HG02798 (cell line): ENCODE measurements at regions not wholly inside any gene's neighbourhood (a gene's known extent, or its start where the extent isn't known, plus 50 kb on each side); places are given as distances from the start of the nearest gene placed in this dataset.

ENCODE experiments used
- ATAC-seq: cut with Tn5 transposase; IDR thresholded peaks from one replicate; pipeline ENCODE4 v1.9.1; 2021; ENCODE audit warnings: mild to moderate bottlenecking; ENCODE audit not compliant: unreplicated experiment, poor library complexity

DNA sequence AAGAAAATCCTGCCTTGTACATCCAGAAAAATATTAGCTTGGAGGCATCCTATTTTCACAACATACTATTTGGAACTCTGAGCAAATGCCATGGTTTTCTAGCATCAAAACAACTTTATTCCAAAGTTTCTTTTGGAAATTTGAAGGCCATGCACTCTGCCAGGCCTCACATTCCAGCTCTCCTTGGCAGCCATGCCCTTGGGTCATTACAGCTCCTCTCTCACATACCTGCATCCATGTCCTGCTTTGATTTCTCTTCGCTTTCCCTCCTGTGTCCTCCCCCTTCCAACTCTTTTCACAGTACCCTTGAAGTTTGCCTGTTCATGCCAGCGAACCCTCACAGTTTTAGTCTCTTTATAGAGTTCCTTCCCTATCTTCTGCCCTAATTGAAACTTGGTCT, 70.9 kb upstream of the TPRG1 start:
- no peak for ATAC-seq

DNA sequence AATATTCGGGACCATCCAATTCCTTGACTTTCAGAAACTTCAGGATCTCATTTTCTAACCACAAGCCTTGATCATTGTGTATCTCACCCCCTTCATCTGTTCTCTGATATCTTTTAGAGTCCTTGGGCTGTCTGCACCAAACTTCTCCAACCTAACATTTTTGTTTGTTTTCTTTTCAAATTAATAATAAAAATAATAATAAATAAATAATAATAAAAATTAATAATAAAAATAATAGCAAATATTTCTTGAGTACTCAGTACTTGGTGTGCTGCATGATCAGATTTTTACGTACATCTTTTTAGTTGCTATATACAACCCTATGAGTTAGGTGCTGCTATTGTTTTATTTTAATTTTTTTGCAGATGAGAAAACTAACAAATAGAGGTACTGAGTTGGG, 70.2 kb upstream of the TPRG1 start:
- no peak for ATAC-seq

DNA sequence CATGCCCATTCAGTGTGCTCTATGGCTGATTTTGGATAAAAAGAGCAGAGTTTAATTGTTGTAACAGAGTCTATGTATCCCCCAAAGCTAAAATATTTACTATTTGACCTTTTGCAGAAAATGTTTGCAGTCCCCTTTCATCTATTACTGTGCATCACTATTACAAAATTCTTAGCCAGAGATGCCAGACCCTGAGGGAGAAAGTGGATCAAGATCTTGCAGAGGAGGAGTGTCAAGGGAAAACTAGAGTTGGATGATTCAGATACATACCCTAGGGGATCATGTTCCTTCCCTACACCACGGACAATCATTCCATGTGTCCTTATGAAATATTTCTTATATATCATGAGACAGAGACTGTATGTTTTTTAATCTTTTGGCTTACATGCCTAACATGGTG, 68.6 kb upstream of the TPRG1 start:
- ATAC-seq: no peak

DNA sequence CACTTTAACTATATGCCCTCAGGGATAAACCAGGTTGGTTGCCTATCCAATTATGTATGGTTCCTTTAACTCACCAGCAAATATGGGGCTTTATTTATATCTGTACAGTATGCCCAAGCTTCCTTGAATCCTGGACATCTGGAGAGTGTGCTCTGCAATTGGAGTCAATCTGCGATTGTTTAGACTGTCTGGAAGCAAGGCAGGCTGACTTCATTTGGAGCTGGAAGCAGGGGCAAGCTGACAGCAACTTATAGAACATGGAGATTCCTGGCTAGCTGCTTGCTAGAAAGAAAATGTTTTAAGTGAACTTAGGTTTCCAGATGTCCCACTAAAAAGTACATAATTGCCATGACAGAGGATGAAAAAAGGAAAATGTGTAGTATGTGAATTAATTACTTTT, 63.7 kb upstream of the TPRG1 start:
- ATAC-seq: no peak

DNA sequence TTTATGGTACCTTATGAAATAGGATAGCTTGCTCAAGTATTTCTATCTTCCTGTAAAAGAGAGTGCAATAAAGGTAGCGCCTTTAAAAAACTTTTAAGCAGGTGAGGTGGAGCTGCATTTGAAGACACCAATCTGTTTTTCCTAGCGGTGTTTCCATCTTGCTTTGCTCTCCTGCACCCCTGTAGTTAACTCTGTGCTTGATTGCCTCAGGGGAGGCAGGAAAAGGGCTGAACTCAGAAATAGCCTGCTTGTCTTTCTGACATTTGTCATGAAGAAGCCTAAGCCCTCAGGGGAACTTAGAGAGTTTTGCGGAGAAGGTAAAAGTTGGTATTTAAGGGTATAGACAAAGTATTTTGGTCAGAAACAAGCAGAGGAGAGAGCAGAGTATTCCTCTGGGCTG, 63.0 kb upstream of the TPRG1 start:
- no peak for ATAC-seq

DNA sequence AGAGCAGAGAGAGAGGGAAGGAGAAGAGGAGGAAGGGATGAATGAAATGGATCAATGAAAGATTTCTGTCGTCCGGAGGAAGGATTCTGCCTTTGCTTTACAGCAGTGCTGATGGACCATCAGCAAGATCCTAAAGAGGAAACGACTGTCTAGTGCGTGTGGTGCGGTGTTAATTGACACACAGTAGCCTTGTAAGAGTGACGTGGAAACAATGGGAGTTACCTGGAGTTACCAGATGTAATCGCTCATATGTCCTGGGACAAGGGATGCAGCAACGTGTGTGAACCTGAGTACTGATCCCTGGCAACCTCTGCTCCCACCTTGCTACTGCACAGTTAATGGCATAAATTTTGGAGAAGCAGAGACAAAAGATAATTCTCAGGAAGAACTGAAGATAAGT, 62.6 kb upstream of the TPRG1 start:
- ATAC-seq: no peak

DNA sequence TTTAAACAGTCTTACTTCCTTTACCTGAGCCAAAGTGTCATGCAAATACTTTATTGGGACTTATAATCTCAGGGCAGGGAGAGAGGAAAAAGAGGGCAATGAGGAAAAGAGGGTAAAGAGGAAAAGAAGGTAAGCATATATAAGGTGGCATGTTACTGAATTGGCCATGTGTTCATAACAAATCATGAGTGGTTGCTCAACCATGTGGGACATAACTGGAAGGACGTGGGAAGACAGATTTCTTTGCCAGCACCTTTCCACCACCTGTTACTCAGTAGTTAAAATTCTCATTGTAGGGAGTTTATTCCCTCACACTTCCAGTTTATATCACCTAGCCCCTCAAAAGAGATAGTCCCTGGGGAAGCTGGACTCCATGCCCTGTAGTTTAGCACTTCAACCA, 54.7 kb upstream of the TPRG1 start:
- no peak for ATAC-seq

DNA sequence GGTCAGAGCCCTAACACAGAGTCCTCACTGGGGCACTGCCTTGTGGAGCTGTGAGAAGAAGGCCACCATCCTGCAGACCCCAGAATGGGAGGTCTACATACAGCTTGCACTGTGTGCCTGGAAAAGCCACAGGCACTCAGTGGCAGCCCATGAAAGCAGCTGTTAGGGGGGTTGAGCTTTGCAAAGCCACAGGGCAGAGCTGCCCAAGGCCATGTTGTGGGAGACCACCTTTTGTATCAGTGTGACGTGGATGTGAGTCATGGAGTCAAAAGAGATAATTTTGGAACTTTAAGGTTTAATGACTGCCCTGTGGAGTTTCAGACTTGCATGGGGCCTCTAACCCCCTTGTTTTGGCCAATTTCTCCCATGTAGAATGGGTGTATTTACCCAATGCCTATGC, 52.9 kb upstream of the TPRG1 start:
- no peak for ATAC-seq

DNA sequence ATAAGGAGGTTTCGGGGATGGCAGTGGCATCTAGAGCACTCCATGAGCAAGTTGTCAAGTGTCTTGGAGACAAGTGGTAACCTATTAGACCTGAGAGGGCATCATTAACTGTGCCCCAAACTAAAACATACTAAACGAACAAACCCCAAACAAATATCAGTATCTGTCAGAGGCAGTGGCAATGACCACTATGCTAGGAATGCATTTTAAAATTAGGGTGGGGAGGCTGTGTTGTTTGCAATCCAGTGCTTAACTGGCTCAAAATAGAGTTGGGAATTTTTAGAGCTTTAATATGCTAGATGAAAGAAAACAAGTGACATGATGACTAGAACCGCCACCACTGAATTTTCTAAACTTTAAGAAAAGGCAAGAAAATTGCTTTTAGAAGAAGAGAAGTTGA, 51.8 kb upstream of the TPRG1 start:
- no peak for ATAC-seq

DNA sequence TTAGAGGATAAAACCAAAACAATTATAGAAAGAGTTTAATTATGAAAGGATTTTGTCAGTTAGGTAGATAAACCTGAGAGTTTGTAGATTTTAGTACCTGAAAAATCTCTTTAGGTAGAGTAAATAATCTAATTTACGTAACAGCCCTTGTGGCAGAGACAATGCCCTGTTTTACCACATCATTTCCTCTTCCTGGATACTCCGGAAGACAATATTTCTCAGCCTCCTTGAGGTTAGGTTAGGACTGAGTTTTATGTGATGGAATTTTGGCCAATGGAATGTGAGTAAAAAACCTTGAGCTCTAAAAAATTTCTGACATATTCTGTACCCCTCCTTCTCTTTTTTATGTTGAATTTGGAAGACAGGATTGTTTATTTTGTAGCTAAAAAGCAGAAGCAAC, 50.7 kb upstream of the TPRG1 start:
- ATAC-seq: no peak
